ENCODE measurements at regions not wholly inside any gene's neighbourhood (a gene's known extent, or its start where the extent isn't known, plus 50 kb on each side); places are given as distances from the start of the nearest gene placed in this dataset.
"Not testable (repeated sequence)": the region's sequence is repeated elsewhere in the genome, so short reads cannot be mapped to it uniquely, and the experiment has no call there.

GRCh38 chr16:80915079-80915450, 91.6 kb downstream of the CMC2 start:
- H3K9me3 ChIP-seq (replicated peaks), result no peaks in the 10 kb centered on the region

GRCh38 chr16:80914379-80915078, 92.2 kb downstream of the CMC2 start:
- Histone ChIP-seq H3K36me3 (no peaks in the 10 kb centered on the region), H3K9me3 (replicated peaks) (no peaks in the 10 kb centered on the region), H3K4me3 (no peak overlapping the region), H3K27ac (no peak overlapping the region), H3K4me1 (replicated peaks) (no peaks in the 10 kb centered on the region), H3K27me3 (replicated peaks) (no peaks in the 10 kb centered on the region)
- no peak for DNase-seq (ENCODE audit: low read depth in 1 of 2, low spot score in 2 of 2)

More at GRCh38 chr16:80915079-80915450, 91.6 kb downstream of the CMC2 start:
- no peaks in the 10 kb centered on the region for H3K36me3 ChIP-seq
- H3K27ac ChIP-seq, result no peak overlapping the region
- DNase-seq (ENCODE audit: low read depth in 1 of 2, low spot score in 2 of 2), result no peak
- no peaks in the 10 kb centered on the region for H3K27me3 ChIP-seq (replicated peaks)
- H3K4me1 ChIP-seq (replicated peaks), result no peaks in the 10 kb centered on the region
- no peak overlapping the region for H3K4me3 ChIP-seq

GRCh38 chr16:80913397-80913796, 93.3 kb downstream of the CMC2 start:
- Histone ChIP-seq H3K27ac (no peak overlapping the region), H3K27me3 (replicated peaks) (no peaks in the 10 kb centered on the region), H3K36me3 (no peaks in the 10 kb centered on the region), H3K4me1 (replicated peaks) (no peaks in the 10 kb centered on the region), H3K4me3 (no peak overlapping the region), H3K9me3 (replicated peaks) (no peaks in the 10 kb centered on the region)
- DNase-seq (ENCODE audit: low read depth in 1 of 2, low spot score in 2 of 2), result no peak

GRCh38 chr16:80912651-80913050, 94.0 kb downstream of the CMC2 start:
- Histone ChIP-seq H3K27me3 (replicated peaks) (no peaks in the 10 kb centered on the region), H3K4me1 (replicated peaks) (no peaks in the 10 kb centered on the region), H3K4me3 (no peak overlapping the region), H3K36me3 (no peaks in the 10 kb centered on the region), H3K9me3 (replicated peaks) (no peaks in the 10 kb centered on the region), H3K27ac (no peak overlapping the region)
- DNase-seq (ENCODE audit: low read depth in 1 of 2, low spot score in 2 of 2), result no peak

- Histone ChIP-seq H3K36me3 (no peaks in the 10 kb centered on the region), H3K27me3 (replicated peaks) (no peaks in the 10 kb centered on the region), H3K9me3 (replicated peaks) (no peaks in the 10 kb centered on the region), H3K27ac (no peak overlapping the region), H3K4me1 (replicated peaks) (no peaks in the 10 kb centered on the region), H3K4me3 (no peak overlapping the region)
- no peak for DNase-seq (ENCODE audit: low read depth in 1 of 2, low spot score in 2 of 2)
Observed at GRCh38 chr16:80910434-80910833, 96.3 kb downstream of the CMC2 start.

- Histone ChIP-seq H3K4me3 (no peak overlapping the region), H3K4me1 (replicated peaks) (no peaks in the 10 kb centered on the region), H3K27ac (no peak overlapping the region), H3K36me3 (no peaks in the 10 kb centered on the region), H3K27me3 (replicated peaks) (no peaks in the 10 kb centered on the region), H3K9me3 (replicated peaks) (no peaks in the 10 kb centered on the region)
- DNase-seq (ENCODE audit: low read depth in 1 of 2, low spot score in 2 of 2), result no peak
Observed at GRCh38 chr16:80909720-80910119, 97.0 kb downstream of the CMC2 start.

- H3K27me3 ChIP-seq (replicated peaks); H3K9me3 ChIP-seq (replicated peaks); DNase-seq (ENCODE audit: low read depth in 1 of 2, low spot score in 2 of 2); H3K4me1 ChIP-seq (replicated peaks); H3K27ac ChIP-seq; H3K36me3 ChIP-seq; H3K4me3 ChIP-seq: not testable (repeated sequence)
Observed at GRCh38 chr16:80906169-80906568, 100.5 kb downstream of the CMC2 start.

- H3K27me3 ChIP-seq (replicated peaks), result no peaks in the 10 kb centered on the region
- no peak overlapping the region for H3K27ac ChIP-seq
- H3K4me1 ChIP-seq (replicated peaks), result no peaks in the 10 kb centered on the region
- no peaks in the 10 kb centered on the region for H3K36me3 ChIP-seq
- no peak overlapping the region for H3K4me3 ChIP-seq
- no peaks in the 10 kb centered on the region for H3K9me3 ChIP-seq (replicated peaks)
- DNase-seq (ENCODE audit: low read depth in 1 of 2, low spot score in 2 of 2), result no peak
Observed at GRCh38 chr16:80903616-80904015, 99.2 kb upstream of the CDYL2 start.

- Histone ChIP-seq H3K4me1 (replicated peaks) (no peaks in the 10 kb centered on the region), H3K36me3 (no peaks in the 10 kb centered on the region), H3K4me3 (no peak overlapping the region), H3K9me3 (replicated peaks) (no peaks in the 10 kb centered on the region), H3K27ac (no peak overlapping the region), H3K27me3 (replicated peaks) (no peaks in the 10 kb centered on the region)
- no peak for DNase-seq (ENCODE audit: low read depth in 1 of 2, low spot score in 2 of 2)
Observed at GRCh38 chr16:80902306-80903110, 98.1 kb upstream of the CDYL2 start.

GRCh38 chr16:80900593-80900954, 96.2 kb upstream of the CDYL2 start:
- Histone ChIP-seq H3K27ac (no peak overlapping the region), H3K4me3 (no peak overlapping the region), H3K4me1 (replicated peaks) (no peaks in the 10 kb centered on the region), H3K36me3 (no peaks in the 10 kb centered on the region), H3K9me3 (replicated peaks) (no peaks in the 10 kb centered on the region), H3K27me3 (replicated peaks) (no peaks in the 10 kb centered on the region)
- DNase-seq (ENCODE audit: low read depth in 1 of 2, low spot score in 2 of 2), result no peak

GRCh38 chr16:80899809-80900592, 95.6 kb upstream of the CDYL2 start:
- Histone ChIP-seq H3K4me3 (no peak overlapping the region), H3K36me3 (no peaks in the 10 kb centered on the region), H3K9me3 (replicated peaks) (no peaks in the 10 kb centered on the region), H3K27ac (no peak overlapping the region), H3K4me1 (replicated peaks) (no peaks in the 10 kb centered on the region), H3K27me3 (replicated peaks) (no peaks in the 10 kb centered on the region)
- no peak for DNase-seq (ENCODE audit: low read depth in 1 of 2, low spot score in 2 of 2)

GRCh38 chr16:80896776-80897175, 92.4 kb upstream of the CDYL2 start:
- H3K27me3 ChIP-seq (replicated peaks), result no peaks in the 10 kb centered on the region
- no peaks in the 10 kb centered on the region for H3K4me1 ChIP-seq (replicated peaks)
- H3K9me3 ChIP-seq (replicated peaks), result no peaks in the 10 kb centered on the region
- DNase-seq (ENCODE audit: low read depth in 1 of 2, low spot score in 2 of 2), result peak in 1 of 2 experiments; percentile 24
- H3K36me3 ChIP-seq, result no peaks in the 10 kb centered on the region
- H3K27ac ChIP-seq, result no peak overlapping the region
- H3K4me3 ChIP-seq, result no peak overlapping the region

GRCh38 chr16:80894091-80894490, 89.7 kb upstream of the CDYL2 start:
- Histone ChIP-seq H3K27me3 (replicated peaks) (no peaks in the 10 kb centered on the region), H3K4me3 (no peak overlapping the region), H3K9me3 (replicated peaks) (no peaks in the 10 kb centered on the region), H3K36me3 (no peaks in the 10 kb centered on the region), H3K4me1 (replicated peaks) (no peaks in the 10 kb centered on the region), H3K27ac (no peak overlapping the region)
- DNase-seq (ENCODE audit: low read depth in 1 of 2, low spot score in 2 of 2), result no peak

GRCh38 chr16:80893686-80894085, 89.3 kb upstream of the CDYL2 start:
- Histone ChIP-seq H3K9me3 (replicated peaks) (no peaks in the 10 kb centered on the region), H3K4me1 (replicated peaks) (no peaks in the 10 kb centered on the region), H3K27me3 (replicated peaks) (no peaks in the 10 kb centered on the region), H3K36me3 (no peaks in the 10 kb centered on the region), H3K27ac (no peak overlapping the region), H3K4me3 (no peak overlapping the region)
- DNase-seq (ENCODE audit: low read depth in 1 of 2, low spot score in 2 of 2), result no peak
